Activated CD8-positive, alpha-beta memory T cell treated with anti-CD3 and anti-CD28 coated beads for 24 hours (primary cell): ENCODE measurements at regions not wholly inside any gene's neighbourhood (a gene's known extent, or its start where the extent isn't known, plus 50 kb on each side); places are given as distances from the start of the nearest gene placed in this dataset.

Source experiments
- DNase-seq: peaks from one replicate; pipeline ENCODE4 v3.0.0-alpha.2; 2020

DNA sequence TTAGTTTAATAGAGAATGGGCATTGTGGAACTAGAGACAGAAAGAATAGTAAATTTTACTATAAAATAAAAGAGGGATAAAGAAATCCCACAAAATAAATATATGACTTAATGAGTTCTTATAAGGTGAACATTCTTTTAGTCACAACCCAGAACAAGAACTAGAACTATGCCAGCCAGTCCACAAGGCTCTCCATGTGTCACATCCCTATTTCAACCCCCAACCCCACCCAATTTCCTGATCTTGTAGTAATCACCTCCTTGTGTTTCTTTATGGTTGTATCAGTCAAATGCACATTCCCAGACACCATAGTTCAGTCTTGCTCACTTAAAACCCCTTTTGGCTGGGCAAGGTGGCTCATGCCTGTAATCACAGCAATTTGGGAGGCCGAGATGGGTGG, 662.3 kb upstream of the CAMK1G start:
- no peak for DNase-seq

DNA sequence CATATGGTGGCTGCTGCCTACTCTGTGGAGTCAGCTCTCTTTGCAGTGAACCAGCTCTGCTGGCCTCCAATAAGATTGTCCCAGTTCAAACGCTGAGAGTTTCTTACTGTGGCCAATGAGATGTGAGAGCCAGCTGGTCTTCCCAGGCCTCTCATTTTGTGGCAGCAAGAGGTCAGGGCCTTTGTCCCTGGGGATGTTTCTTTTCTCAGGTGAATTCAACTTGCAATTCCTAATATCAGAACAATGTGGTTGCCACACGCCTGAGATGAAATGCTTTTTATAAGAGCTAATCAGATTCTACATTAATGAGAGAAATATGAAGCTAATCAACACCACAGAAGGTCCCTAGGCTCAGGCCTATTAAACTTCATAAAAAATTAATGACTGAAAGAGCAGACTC, 660.1 kb upstream of the CAMK1G start:
- DNase-seq: no peak

DNA sequence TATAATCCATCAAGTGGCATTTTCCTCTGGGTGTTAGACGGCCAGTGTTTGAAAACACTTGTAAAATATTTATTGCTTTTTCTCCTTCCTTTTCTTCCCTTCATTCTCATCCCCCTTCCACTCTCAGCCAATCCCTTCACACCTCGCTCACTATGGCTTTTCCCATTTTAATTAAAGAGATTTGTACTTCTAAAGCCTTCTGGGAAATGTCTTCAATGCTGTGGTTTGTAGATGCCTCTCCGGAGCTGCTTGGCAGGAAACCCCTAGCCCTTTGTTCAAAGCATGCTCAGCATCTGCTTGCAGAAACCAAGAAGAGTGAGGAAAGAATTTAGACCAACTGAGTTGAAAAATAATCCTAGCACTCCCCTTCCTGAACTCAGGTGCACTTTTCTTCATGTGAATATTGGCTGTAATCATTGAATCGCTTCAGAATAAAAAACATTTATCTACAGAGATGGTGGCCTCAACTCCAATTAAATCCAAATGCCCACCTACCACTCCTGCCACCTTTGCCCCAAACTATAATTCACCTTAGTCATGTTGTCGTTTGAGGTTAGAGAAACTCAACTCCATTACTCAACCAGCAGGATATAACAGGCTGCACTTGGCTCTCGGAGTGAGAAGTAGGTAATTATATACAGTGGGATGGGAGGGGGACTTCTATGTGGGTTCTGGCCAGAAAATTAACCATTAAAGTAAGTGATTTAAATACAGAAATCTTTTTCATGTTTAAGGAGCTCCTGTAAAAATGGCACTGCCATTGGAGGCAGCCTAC, 659.4 kb upstream of the CAMK1G start:
- DNase-seq: no peak

DNA sequence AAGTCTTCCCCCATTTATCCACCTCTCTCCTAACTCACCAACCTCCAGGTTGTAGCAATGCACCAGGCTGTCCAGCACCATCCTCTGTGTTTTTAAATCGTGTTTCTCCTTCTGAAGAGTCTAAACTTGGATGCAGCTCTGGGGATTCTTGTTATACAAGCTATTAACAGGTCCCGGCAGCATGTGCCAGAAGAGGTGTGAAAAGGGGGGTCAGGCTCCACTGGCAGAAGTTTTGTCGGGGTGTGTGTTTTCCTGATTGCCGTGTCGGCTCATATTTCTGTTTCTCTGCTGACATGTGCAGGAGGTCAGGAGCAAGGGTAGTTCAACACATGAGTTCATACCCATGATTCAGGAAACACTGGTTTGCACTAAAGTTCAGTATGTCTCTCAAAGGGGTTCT, 658.6 kb upstream of the CAMK1G start:
- DNase-seq: no peak

DNA sequence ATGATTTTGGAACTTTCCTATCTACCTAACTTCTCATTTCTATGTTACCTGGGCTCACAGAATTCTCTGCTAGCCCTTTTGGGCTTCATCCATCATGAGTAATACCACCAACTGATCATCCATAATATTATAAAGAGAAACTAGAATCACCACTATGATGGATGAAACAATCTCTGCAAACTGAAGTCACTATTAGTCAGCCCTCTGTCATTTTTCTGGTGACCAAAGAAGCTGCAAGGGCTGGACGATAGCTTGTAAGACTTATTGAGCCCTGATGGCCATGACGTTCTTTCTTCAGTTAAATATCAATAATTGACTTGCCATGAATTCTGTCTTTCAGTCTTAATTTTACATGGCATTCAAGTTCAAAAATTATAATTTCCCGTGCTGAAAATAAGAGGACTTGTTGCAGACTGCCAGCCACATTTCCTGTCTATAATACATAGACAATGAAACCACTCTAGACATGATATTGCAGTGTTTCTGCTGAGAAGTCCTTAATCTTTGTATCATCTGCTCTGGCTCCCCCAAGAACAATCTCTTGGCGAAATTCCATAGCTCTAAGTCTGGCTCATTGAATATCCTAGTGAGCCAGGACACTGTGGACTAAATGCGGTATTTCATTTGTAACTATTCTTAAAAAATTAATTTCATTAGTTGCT, 655.0 kb upstream of the CAMK1G start:
- DNase-seq: no peak

DNA sequence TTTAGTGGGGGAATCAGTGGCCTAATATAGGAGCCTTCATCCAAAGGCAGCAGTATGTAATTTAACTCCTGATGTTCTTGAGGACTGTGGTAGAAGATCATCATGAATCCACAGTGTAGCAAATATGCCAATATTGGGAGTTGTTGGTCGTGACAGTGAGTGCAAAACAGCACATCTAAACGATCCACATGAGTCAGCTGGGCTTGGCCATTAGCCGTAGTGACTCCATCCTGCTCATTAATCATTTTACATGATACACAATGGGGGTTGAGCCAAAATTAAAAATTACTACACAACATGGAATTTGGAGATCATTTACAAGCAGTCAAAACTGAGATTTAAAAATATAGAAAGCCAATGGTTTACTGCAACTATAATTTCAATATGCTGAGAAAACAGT, 653.9 kb upstream of the CAMK1G start:
- no peak for DNase-seq

DNA sequence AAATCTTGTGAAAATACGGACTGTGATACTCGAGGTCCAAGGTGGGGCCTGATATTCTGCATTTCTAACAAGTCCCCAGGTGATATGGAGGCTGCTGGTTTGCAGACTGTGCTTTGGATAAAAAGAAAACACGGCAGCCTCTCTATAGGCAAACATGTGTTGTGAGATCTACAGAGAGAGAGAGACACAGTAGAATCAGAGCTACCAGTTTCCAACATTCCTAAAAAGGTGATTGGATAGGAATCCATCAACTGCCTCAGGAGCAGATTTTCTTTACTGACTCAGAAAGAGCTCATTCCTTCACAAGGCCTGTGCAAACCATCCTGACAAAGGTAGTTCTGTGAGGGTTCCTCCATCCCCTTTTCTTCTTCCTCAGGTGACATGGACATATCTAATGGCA, 651.6 kb upstream of the CAMK1G start:
- DNase-seq: no peak

DNA sequence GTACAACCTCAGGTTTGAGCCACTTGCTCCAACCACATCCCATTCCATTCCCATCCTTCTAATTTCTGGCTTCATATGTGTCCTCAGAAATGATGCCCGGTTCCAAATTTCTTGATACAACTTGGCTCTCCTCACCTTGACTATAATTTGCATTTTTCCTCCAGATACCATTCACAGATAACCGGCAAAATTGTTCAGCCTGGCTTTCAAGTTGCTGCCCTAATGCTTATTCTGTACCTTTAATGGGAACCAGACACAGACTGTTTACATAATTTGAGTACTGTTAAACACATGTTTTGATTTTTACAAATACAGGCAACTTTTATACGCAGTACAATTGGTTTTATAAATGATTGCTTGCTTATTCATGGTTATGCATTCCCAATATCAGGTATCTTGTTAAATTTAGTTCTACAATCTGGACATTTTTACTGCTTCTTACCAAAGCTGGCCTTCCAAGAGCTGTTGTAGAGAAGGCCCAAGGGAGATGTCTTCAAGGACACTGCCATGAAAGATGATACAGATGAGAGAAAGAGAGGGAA, 649.5 kb upstream of the CAMK1G start:
- DNase-seq: no peak

DNA sequence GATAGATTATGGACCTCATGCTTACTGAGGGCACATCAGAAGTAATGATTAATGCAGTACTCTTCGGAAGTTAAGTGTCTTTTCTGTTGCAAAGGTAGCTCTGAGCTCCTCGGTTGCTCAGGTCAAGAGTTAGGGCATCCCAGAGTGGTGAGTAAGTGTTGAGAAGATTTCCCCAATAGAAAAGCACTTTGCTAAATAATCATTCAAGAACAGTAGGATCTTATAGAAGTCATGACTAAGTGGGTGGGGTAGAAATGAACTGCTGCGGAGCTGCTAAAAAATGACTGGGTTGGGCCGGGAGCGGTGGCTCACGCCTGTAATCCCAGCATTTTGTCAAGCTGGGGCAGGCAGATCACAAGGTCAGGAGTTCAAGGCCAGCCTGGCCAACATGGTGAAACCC, 648.6 kb upstream of the CAMK1G start:
- DNase-seq: no peak

DNA sequence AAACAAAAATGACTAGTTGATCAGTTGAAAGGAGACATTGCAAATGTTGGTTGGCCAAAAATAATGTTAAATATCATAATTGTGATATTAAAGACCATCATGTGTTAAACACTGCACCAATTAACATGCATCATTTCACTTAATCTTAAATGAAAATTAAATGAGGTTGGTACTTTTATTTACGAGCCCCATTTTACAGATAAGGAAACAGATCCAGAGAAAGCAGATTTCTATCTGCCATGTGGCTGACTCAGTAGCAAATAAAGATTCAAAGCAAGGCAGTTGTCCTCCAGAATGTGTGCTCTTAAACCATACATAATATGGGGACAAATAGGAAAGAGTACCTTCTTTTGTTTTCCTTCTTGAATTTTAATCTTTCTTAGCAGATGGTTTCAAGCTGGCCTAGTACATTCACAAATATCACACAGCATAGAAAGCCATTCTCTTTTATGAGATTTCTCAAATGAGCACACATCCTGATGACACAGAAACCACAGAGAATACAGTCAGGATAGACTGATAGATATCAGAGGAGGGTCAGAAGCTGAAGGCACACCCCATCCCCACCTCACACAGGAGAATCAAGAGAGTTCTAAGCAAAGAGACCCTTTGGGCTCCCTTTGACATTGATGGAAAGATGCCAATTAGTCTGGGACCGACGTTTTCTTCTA, 647.9 kb upstream of the CAMK1G start:
- DNase-seq: no peak

DNA sequence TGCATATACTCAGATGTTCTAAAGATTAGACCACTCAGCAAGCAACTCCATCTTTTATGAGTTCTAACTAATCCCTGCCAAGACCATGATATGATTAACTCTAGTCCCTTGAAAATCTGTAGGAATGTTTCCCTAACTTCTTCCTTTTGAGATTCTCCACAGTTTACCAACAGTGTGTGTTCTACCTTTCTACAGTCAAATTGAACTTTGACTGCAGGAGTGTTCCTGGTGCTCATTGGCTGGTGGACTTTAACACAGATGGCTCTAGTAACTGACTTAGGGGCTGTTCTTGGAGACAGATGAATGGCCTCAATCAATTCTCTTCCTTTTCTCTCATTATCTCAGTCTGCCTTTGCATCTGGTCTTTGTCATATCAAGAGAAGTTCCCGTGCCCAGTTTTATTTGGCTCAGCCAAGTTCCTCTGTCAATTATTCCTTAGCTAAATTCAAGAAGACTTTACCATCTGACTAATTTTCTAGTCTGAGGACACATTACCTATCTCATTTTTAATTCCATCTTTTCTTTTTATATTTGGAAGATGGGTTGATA, 643.9 kb upstream of the CAMK1G start:
- no peak for DNase-seq

DNA sequence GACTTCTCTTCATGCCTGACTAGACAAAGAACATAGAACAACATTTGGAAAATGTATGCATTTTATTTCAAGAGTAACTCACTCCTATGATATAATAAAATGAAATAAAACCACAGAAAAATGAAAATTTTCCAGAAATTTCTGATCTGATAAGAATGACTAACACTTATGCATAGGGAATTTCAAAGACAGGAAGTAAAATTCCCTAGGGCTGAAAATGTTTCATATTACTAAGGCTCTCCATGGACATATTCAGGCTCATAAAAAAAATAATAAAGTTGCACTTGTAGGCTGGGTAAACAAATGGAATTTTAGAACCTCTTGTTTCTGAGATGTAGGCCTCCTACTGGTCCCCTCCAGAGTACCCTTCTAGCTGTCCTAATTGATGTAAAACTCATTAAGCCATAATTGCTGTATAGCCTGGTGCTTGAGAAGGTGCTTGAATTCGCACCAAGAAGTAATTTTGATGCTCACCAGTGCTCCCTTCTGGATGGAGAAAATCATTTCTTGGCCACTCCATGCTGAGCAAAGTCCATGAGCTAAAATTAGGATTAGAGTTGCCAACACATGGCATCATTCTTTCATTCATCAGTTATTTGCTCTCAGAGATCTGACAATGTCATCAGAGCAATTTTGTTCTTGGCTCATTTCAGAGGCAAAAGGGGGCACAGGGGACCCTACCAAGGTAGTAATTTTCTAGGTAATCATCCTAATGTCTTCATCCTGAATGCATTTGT, 641.0 kb upstream of the CAMK1G start:
- no peak for DNase-seq

DNA sequence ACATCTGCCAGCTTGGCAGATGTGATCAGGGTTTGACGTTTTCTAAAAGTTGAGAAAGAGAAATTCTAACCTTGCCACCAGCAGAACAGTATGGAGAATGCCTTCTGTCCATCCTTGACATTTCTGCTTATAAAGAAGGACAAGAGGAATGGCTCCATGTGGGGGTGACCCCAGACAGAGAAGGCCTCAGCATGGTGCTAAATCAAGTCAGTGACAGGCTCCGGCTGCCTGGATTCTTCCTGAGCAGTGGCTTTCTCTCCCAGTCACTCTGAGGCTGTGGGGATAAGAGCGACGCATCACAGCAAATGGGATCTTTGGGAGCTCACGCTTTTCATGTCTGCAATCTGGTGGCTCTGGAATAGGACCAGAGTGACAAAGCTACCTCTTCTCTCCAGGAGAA, 640.2 kb upstream of the CAMK1G start:
- no peak for DNase-seq

DNA sequence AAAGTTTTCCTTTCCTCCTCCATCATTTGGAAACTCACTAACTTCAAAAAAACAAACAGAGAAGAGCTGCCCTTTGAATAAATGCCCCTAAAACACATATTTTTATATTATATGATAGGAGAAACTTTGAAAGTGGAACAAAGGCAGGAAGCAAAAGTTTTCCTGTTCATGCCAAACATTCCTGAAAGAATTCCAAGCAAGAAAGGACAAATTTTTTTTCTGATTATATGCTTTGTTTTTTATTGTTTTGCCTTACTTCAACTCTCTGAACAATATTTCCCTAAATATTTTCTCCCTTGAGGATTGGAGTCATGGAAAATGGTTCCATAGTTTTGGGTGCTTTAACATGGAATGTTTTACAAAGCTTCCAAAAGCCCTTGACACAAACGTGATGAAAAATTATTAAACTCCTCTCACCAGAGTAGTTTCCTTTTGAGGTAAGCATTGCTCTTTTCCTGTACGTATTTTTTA, 638.5 kb upstream of the CAMK1G start:
- no peak for DNase-seq

DNA sequence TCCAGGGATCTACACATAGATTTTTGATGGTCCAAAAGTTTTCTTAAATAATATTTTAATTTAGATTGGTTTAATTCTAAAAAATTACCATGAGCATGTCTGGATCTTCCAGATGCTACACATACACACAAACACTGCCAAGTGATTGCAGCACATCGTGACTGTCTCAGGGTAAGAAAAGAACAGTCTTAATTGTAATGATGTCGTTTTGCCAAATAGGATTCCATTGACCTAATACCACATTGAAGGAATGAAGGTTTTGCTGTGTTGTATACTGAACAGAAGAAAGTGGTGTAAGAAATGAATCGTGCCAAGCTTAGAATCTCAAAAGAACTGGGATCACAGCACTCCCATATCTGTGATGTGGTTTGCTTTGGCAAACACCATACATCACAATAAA, 633.3 kb upstream of the CAMK1G start:
- no peak for DNase-seq

DNA sequence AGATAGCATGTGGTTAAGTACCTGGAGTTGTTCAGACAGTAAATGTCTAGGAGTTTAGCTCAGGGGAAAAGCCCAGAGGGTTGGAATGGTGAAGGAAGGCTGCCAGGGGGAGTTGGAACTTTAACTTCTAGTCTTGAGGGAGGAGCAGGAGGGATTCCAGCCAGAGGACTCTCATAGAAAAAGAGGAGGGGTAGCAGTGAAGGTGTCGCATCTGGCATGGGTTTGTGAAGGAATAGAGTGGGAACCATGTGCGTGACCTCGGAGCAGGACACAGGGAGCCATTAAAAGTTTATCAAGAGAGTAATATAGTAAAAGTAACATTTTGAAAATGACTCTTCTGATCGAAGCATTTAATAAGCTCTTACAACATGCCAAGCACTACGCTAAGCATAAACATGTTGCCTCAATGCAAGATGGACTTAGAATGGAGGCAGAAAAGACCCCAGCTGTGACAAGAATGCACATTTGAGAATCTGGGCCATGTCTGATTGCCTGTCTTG, 632.4 kb upstream of the CAMK1G start:
- DNase-seq: no peak

DNA sequence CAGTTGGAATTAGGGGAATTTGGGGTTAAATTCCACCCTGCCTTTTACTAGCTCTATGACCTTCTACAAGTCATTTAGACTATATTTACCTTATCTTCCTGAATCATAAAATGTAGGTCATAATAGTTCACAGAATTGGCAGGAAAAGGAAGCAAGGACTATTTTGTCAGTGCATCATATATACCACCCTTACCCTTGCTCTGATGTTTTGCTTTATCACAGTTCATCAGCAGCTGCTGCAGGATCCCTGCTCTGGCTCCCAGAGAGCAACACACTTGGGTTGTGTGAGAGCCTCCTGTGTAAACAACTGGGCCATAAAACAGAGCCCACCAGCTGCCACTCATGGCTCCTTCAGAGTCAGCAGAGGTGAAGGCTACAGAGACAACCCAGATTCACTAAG, 631.6 kb upstream of the CAMK1G start:
- DNase-seq: no peak

DNA sequence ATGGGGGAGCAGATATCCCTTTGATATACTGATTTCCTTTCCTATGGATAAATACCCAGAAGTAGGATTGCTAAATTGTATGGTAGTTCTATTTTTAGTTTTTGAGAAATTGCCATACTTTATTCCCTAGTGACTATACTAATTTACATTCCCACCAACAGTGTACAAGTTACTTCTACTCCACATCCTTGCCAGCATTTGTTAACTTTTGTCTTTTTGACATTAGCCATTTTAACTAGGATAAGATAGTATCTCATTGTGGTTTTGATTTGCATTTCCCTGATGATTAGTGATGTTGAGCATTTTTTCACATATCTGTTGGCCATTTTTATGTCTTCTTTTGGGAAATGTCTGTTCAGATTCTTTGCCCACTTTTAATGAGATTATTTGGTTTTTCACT, 620.6 kb upstream of the CAMK1G start:
- no peak for DNase-seq

DNA sequence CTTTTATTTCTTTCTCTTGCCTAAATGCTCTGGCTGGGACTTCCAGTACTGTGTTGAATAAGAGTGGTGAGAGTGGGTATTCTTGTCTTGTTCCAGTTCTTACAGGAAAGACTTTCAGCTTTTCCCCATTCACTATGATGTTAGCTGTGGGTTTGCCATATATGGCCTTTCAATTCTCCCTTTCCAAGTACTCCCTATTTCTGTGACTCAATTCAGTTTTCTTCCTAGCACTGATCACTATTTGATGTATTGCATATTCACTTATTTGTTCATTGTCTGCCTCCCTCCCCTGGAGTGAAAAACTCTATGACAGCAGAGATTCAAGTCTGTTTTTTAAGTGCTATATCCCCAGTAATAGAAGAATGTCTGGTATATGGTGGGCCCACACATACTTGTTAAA, 618.2 kb upstream of the CAMK1G start:
- DNase-seq: no peak

DNA sequence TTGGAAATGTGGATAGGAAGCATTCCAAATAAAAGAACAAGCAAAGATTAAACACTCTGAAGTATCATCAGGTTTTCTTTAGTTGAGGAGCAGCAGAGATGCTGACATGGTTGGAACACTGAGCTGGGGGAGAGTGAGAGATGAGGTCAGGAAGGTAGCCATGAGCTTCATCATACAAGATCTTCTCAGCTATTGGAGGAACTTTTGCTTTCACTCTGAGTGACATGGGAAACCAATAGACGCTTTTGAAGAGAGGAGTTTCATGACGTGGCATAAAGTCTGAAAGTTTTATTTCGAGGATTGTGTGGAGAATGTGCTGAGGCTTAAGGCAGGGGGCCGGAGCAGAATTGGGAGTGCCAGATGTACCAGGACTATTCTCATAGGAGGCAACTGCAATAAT, 616.2 kb upstream of the CAMK1G start:
- DNase-seq: no peak

DNA sequence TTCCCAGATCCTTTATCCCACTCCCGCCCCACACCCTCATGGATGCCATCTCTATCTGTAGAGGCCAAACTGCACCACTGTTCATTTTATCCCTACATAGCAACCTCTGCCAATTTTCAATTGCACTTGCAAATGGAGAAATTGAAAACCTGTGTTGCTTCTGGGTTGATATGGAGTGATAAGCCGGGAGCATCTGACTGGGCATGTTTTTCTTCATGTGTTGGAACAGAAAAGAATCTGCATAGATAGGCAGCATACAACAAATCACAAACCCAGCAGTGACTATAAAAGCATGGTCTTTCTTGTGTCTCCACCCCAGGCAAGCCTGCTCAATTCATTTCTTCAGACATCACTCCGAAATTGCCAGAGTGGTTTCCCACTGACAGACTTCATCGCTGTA, 608.8 kb upstream of the CAMK1G start:
- no peak for DNase-seq

DNA sequence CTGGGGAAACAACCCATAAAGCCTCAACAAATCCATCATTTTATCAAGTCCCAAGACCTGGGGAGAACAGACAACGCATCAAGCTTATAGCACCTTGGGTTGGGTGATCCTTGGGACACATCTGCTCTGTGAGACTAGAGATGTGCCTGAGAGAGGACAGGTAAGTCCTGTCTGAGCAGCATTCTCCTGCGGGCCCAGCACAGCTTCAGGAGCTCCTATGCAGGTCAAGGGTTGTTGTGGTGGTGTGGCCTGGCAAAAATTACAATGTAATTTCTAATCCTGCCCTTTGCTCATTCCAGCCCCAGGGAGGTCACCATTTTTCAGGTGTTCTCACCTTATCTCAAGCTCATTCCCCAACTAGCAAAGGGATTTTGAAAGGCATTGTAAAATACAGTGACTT, 608.1 kb upstream of the CAMK1G start:
- DNase-seq: no peak

DNA sequence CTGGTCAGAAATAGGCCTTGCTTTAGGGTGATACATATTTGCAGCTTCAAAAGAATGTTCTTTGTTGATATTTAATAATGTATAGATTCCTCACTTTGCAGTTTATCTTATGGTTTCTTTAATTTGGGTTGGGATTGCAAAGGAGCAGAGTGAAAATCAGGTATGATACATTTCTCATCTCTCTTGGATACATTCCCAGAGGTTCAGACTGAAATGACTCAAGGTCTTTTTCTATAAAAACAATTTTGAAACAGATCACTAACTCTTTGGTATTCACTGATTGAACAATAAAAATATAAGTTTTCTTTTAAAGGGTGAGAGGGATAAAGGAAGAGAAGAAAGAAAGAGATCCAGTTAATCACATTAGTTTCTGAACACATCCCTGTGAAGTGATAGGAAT, 606.5 kb upstream of the CAMK1G start:
- no peak for DNase-seq
